ENCODE measurements at regions not wholly inside any gene's neighbourhood (a gene's known extent, or its start where the extent isn't known, plus 50 kb on each side); places are given as distances from the start of the nearest gene placed in this dataset.

DNA sequence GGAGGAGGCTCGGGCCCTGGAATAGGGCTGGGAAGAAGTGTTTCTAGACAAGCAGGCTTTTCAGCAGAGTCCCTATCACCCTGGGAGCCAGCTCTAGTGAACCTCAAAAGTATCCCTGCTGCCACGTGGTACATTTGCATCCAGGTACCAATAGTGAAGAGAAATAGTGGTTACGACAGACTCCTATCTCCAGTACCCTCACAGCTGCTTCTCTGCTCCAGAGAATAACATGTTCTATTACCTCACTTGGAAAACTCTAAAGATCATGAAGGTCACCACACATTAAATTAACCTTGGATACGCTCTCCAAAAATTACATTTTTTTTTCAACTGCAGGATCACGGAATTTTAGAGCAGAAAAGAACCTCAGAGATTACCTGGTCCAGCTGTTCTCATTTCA is 230.4 kb upstream of the PLD5 start:
- no peaks in the 10 kb centered on the region for H3K27me3 ChIP-seq (ENCODE audit: control insufficient read depth, insufficient read depth, low read length)
- no peaks in the 10 kb centered on the region for H3K4me1 ChIP-seq (ENCODE audit: control insufficient read depth, insufficient read depth, low read length)
- no peaks in the 10 kb centered on the region for H3K9me3 ChIP-seq (ENCODE audit: control insufficient read depth, insufficient read depth, low read depth, low read length)
- H3K36me3 ChIP-seq (ENCODE audit: control insufficient read depth, insufficient read depth, low read length): no peaks in the 10 kb centered on the region
- intact Hi-C loops (cut with micrococcal nuclease; ENCODE audit: unreplicated experiment) (no loop called here), in situ Hi-C loops (cut with HindIII; ENCODE audit: low pct_unique_long_range_greater_than_20kb, low sequenced_read_pairs) (no loop called here)
- no peak overlapping the region for H3K27ac ChIP-seq (ENCODE audit: low read length)
- CTCF ChIA-PET: no interaction called here
- TF ChIP-seq REST (IDR thresholded peaks at IDR 0.05; ENCODE audit: insufficient read depth in 1 of 2, low read depth in 2 of 2, low read length in 1 of 2) (no peak), CTCF (IDR thresholded peaks at IDR 0.05) (no peak), TCF7L2 (IDR thresholded peaks at IDR 0.05; ENCODE audit: low read depth, low read length) (no peak), SIN3A (IDR thresholded peaks at IDR 0.05; ENCODE audit: borderline replicate concordance, insufficient read depth, low read depth, low read length) (no peak), POLR2AphosphoS5 (IDR thresholded peaks at IDR 0.05; ENCODE audit: low read depth, low read length) (no peak)
- no peak overlapping the region for H3K4me3 ChIP-seq (ENCODE audit: low read depth in 2 of 2, low read length in 2 of 2)
- POLR2A ChIA-PET: no interaction called here
- BruUV-seq (replicated peaks): no TSS peak
- ATAC-seq (no peak), DNase-seq (ENCODE audit: low read depth, low spot score) (no peak)

DNA sequence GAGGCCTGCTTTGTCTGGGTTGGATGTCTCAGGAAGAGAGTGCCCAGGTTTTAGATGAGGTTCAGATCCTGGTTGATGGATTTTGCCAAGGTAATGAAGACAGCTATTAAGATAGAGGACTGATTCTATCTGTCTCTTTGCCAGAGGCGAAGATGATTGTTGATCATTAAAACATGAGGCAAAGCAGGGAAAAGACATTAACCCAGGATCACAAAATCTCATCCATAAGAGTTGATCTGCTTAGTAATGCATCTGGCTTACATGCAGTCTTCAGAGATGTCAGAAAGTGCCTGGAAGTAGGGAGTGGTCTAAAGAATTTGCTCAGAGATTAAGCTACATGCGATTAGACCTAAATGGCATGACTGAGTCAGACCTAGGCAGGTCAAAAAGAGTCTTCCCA is 229.6 kb upstream of the PLD5 start:
- no peaks in the 10 kb centered on the region for H3K36me3 ChIP-seq (ENCODE audit: control insufficient read depth, insufficient read depth, low read length)
- H3K4me1 ChIP-seq (ENCODE audit: control insufficient read depth, insufficient read depth, low read length): no peaks in the 10 kb centered on the region
- TF ChIP-seq SIN3A (IDR thresholded peaks at IDR 0.05; ENCODE audit: borderline replicate concordance, insufficient read depth, low read depth, low read length) (no peak), POLR2AphosphoS5 (IDR thresholded peaks at IDR 0.05; ENCODE audit: low read depth, low read length) (no peak), REST (IDR thresholded peaks at IDR 0.05; ENCODE audit: insufficient read depth in 1 of 2, low read depth in 2 of 2, low read length in 1 of 2) (no peak), TCF7L2 (IDR thresholded peaks at IDR 0.05; ENCODE audit: low read depth, low read length) (no peak), CTCF (IDR thresholded peaks at IDR 0.05) (no peak)
- no peaks in the 10 kb centered on the region for H3K27me3 ChIP-seq (ENCODE audit: control insufficient read depth, insufficient read depth, low read length)
- ChIA-PET POLR2A (no interaction called here), CTCF (no interaction called here)
- H3K4me3 ChIP-seq (ENCODE audit: low read depth in 2 of 2, low read length in 2 of 2): no peak overlapping the region
- intact Hi-C loops (cut with micrococcal nuclease; ENCODE audit: unreplicated experiment) (no loop called here), in situ Hi-C loops (cut with HindIII; ENCODE audit: low pct_unique_long_range_greater_than_20kb, low sequenced_read_pairs) (no loop called here)
- H3K9me3 ChIP-seq (ENCODE audit: control insufficient read depth, insufficient read depth, low read depth, low read length): no peaks in the 10 kb centered on the region
- DNase-seq (ENCODE audit: low read depth, low spot score) (no peak), ATAC-seq (no peak)
- H3K27ac ChIP-seq (ENCODE audit: low read length): no peak overlapping the region
- no TSS peak for BruUV-seq (replicated peaks)
